SK-N-SH (cell line): ENCODE measurements at regions not wholly inside any gene's neighbourhood (a gene's known extent, or its start where the extent isn't known, plus 50 kb on each side); places are given as distances from the start of the nearest gene placed in this dataset.

Source experiments
- CTCF ChIA-PET: fragments of 300-600, 350-600 bp; formaldehyde crosslinking; extraction: SDS; loops from one replicate; lab custom pipeline; 2021; lab: Yijun Ruan, JAX
- POLR2A ChIA-PET: fragments of 350-600 bp; sonication (Branson Sonifier 250); formaldehyde crosslinking; extraction: SDS; loops from one replicate; lab custom pipeline; 2020; ENCODE audit warnings: antibody characterized with exemption, inconsistent platforms; lab: Yijun Ruan, JAX
- DNase-seq: peaks from one replicate; pipeline ENCODE4 v3.0.0; 2012
- H2AFZ ChIP-seq: fragments of 200-600 bp; sonication (generic); 2 replicates; pipeline ENCODE4 v1.8.1; 2016; ENCODE audit warnings: antibody characterized with exemption, mild to moderate bottlenecking, low read depth
- H3F3A ChIP-seq: fragments of 200-600 bp; sonication (generic); replicated peaks from 2 replicates; pipeline ENCODE3; 2016; ENCODE audit warnings: antibody characterized with exemption, mild to moderate bottlenecking; ENCODE audit not compliant: insufficient read depth
- H3K27ac ChIP-seq, 2 experiments: fragments of 200-500 bp in 1 of 2; fragments of 200-600 bp in 1 of 2; sonication (Bioruptor generic) in 1 of 2; sonication (generic), shearing (Covaris generic) in 1 of 2; 2 replicates each; pipeline versions ENCODE4 v1.5.1 to v1.6.1; 2014 to 2016; ENCODE audit warnings: low read depth in 2 of 2, inconsistent platforms in 1 of 2, low read length in 1 of 2, mild to moderate bottlenecking in 1 of 2, mixed read lengths in 1 of 2
- H3K27me3 ChIP-seq: fragments of 200-600 bp; sonication (generic), shearing (Covaris generic); 2 replicates; pipeline ENCODE4 v1.6.1; 2016; ENCODE audit warnings: mixed run types; ENCODE audit not compliant: insufficient read depth
- H3K36me3 ChIP-seq, 2 experiments: fragments of 200-500 bp in 1 of 2; fragments of 200-600 bp in 1 of 2; sonication (Bioruptor generic) in 1 of 2; sonication (generic) in 1 of 2; replicated peaks in 1 of 2; 2 replicates each; pipeline versions ENCODE3 to v1.5.1; 2014 to 2016; ENCODE audit warnings: low read length in 1 of 2, mild to moderate bottlenecking in 1 of 2; ENCODE audit not compliant: insufficient read depth in 2 of 2, control insufficient read depth in 1 of 2
- H3K4me1 ChIP-seq, 2 experiments: fragments of 200-500 bp in 1 of 2; fragments of 200-600 bp in 1 of 2; sonication (Bioruptor generic) in 1 of 2; sonication (generic), shearing (Covaris generic) in 1 of 2; 2 replicates each; pipeline versions ENCODE4 v1.5.1 to v1.6.1; 2014 to 2016; ENCODE audit warnings: low read depth in 1 of 2, low read length in 1 of 2, mixed run types in 1 of 2; ENCODE audit not compliant: insufficient read depth in 2 of 2, control insufficient read depth in 1 of 2
- H3K4me2 ChIP-seq: fragments of 200-600 bp; sonication (generic), shearing (Covaris generic); 2 replicates; pipeline ENCODE4 v1.6.1; 2017; ENCODE audit warnings: mixed run types
- H3K4me3 ChIP-seq, 2 experiments: fragments of 200-500 bp in 1 of 2; fragments of 200-600 bp in 1 of 2; sonication (Bioruptor generic) in 1 of 2; sonication (generic), shearing (Covaris generic) in 1 of 2; 2 replicates each; pipeline versions ENCODE4 v1.5.1 to v1.8.1; 2014 to 2016; ENCODE audit warnings: low read depth in 2 of 2, inconsistent platforms in 1 of 2, low read length in 1 of 2, mild to moderate bottlenecking in 1 of 2, mixed read lengths in 1 of 2, moderate library complexity in 1 of 2
- H3K79me2 ChIP-seq: fragments of 200-600 bp; sonication (generic); 2 replicates; pipeline ENCODE4 v1.8.1; 2017; ENCODE audit warnings: mild to moderate bottlenecking; ENCODE audit not compliant: insufficient read depth
- H3K9ac ChIP-seq: fragments of 200-600 bp; sonication (generic); 2 replicates; pipeline ENCODE4 v1.6.1; 2017; ENCODE audit warnings: mixed run types
- H3K9me2 ChIP-seq: fragments of 200-600 bp; sonication (generic); 2 replicates; pipeline ENCODE4 v1.6.1; 2017; ENCODE audit warnings: mixed run types
- H3K9me3 ChIP-seq: fragments of 200-600 bp; sonication (generic); 2 replicates; pipeline ENCODE4 v1.6.1; 2017; ENCODE audit warnings: mixed run types, mild to moderate bottlenecking, moderate library complexity
- H4K20me1 ChIP-seq: fragments of 200-600 bp; sonication (generic); 2 replicates; pipeline ENCODE4 v1.6.1; 2017; ENCODE audit warnings: mild to moderate bottlenecking, mixed run types; ENCODE audit not compliant: insufficient read depth
- CHD2 ChIP-seq: fragments of 150-350 bp; IDR thresholded peaks from 2 replicates; pipeline ENCODE4 v1.6.1; 2018; ENCODE audit warnings: low read length; ENCODE audit not compliant: partially characterized antibody
- EP300 ChIP-seq, 2 experiments: IDR thresholded peaks; 2 replicates each; pipeline versions ENCODE4 v1.4.0 to v1.6.1; 2012; ENCODE audit warnings: borderline replicate concordance in 1 of 2, low read depth in 1 of 2, low read length in 1 of 2
- GABPA ChIP-seq: IDR thresholded peaks from 2 replicates; pipeline ENCODE4 v1.4.0; 2012; ENCODE audit warnings: low read depth, mild to moderate bottlenecking
- POLR2AphosphoS5 ChIP-seq: IDR thresholded peaks from 2 replicates; pipeline ENCODE4 v1.6.1; 2012; ENCODE audit warnings: low read depth, low read length
- RFX5 ChIP-seq: IDR thresholded peaks from 2 replicates; pipeline ENCODE4 v1.6.1; 2012; ENCODE audit warnings: mild to moderate bottlenecking, improper control_type of control experiment, low read length
- TCF12 ChIP-seq: IDR thresholded peaks from 2 replicates; pipeline ENCODE4 v1.4.0; 2012
- WGBS: methylation state at CpG from one replicate; pipeline ENCODE4 v1.1.6; 2017; ENCODE audit warnings: low lambda C conversion rate; 5-methylcytosine and 5-hydroxymethylcytosine counted together
- TF ChIP-seq, protein P1 (sequence below): IDR thresholded peaks from 2 replicates; pipeline ENCODE4 v1.4.0; 2012; ENCODE audit warnings: low read depth
- TF ChIP-seq, protein P2 (sequence below): IDR thresholded peaks from 2 replicates; pipeline ENCODE4; 2012
- TF ChIP-seq, protein P3 (sequence below): fragments of 200-600 bp; sonication (generic); IDR thresholded peaks from 2 replicates; pipeline ENCODE4 v1.6.1; 2017; ENCODE audit warnings: antibody characterized with exemption, mild to moderate bottlenecking, moderate library complexity
- TF ChIP-seq, protein P4 (sequence below): IDR thresholded peaks from 2 replicates; pipeline ENCODE4 v1.4.0; 2012; ENCODE audit warnings: low read depth, borderline replicate concordance

DNA sequence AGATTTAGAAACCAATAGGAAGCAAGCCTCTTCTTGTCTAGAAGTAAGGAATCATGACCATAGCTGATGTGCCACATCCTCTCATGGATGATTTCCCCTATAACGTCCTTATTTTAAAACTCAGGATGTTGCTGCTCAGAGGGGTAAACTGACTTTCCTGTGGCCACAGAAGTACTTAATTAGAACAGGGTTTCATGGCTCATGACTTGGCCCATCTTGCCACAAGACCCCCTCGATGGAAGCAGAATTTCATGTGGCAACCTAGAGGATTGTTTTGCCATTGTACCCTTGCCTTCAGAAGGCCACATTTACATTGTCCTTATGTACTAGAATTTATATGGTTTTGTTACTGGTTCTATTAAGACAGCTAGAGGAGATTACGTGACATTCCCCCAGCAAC lies 173.5 kb upstream of the PELI2 start (continued):
- TF ChIP-seq, protein P1, sequence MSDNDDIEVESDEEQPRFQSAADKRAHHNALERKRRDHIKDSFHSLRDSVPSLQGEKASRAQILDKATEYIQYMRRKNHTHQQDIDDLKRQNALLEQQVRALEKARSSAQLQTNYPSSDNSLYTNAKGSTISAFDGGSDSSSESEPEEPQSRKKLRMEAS, result no peak
- no peak for TF ChIP-seq EP300 (IDR thresholded peaks at IDR 0.05; ENCODE audit: borderline replicate concordance in 1 of 2, low read depth in 1 of 2, low read length in 1 of 2)

DNA sequence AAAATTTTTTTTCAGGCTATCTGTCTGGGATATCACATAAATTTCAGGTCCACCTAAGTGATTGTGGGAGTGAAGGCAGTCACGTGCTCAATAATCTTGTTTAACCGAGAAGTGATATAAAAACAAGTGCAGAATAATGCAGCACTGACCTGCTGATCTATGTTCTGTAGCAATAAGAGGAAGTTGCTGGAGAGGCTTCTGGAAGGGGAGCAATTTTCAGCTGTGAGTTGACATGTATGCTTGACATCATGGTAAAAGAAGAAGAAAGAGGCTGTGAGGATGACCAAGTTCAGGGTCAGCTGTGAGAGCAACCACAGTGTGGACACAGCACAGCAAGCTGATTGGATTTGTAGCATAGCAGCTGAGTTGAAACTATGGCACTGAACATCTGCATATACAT lies 172.0 kb upstream of the PELI2 start:
- H3K9ac ChIP-seq, result no peak overlapping the region
- TF ChIP-seq GABPA (no peak), CHD2 (no peak)
- TF ChIP-seq, protein P2, sequence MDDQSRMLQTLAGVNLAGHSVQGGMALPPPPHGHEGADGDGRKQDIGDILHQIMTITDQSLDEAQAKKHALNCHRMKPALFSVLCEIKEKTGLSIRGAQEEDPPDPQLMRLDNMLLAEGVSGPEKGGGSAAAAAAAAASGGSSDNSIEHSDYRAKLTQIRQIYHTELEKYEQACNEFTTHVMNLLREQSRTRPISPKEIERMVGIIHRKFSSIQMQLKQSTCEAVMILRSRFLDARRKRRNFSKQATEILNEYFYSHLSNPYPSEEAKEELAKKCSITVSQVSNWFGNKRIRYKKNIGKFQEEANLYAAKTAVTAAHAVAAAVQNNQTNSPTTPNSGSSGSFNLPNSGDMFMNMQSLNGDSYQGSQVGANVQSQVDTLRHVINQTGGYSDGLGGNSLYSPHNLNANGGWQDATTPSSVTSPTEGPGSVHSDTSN, result no peak
- TF ChIP-seq, protein P3, sequence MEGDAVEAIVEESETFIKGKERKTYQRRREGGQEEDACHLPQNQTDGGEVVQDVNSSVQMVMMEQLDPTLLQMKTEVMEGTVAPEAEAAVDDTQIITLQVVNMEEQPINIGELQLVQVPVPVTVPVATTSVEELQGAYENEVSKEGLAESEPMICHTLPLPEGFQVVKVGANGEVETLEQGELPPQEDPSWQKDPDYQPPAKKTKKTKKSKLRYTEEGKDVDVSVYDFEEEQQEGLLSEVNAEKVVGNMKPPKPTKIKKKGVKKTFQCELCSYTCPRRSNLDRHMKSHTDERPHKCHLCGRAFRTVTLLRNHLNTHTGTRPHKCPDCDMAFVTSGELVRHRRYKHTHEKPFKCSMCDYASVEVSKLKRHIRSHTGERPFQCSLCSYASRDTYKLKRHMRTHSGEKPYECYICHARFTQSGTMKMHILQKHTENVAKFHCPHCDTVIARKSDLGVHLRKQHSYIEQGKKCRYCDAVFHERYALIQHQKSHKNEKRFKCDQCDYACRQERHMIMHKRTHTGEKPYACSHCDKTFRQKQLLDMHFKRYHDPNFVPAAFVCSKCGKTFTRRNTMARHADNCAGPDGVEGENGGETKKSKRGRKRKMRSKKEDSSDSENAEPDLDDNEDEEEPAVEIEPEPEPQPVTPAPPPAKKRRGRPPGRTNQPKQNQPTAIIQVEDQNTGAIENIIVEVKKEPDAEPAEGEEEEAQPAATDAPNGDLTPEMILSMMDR, result no peak
- no peaks in the 10 kb centered on the region for H3K4me1 ChIP-seq
- H4K20me1 ChIP-seq, result no peaks in the 10 kb centered on the region
- CTCF ChIA-PET, result no interaction called here
- H3F3A ChIP-seq, result no peaks in the 10 kb centered on the region
- no peak overlapping the region for H3K4me2 ChIP-seq
- no peaks in the 10 kb centered on the region for H3K36me3 ChIP-seq
- POLR2A ChIA-PET, result no interaction called here
- H3K4me3 ChIP-seq, result no peak overlapping the region
- H3K9me3 ChIP-seq, result no peaks in the 10 kb centered on the region
- H2AFZ ChIP-seq, result no peak overlapping the region
- no peak overlapping the region for H3K27ac ChIP-seq
- DNase-seq, result no peak
- H3K9me2 ChIP-seq, result no peaks in the 10 kb centered on the region
- H3K27me3 ChIP-seq, result no peaks in the 10 kb centered on the region; the same call in 1 of the 2 replicates
- no peaks in the 10 kb centered on the region for H3K79me2 ChIP-seq
- 13% methylated on average over 2 of the region's 2 CpGs for WGBS

DNA sequence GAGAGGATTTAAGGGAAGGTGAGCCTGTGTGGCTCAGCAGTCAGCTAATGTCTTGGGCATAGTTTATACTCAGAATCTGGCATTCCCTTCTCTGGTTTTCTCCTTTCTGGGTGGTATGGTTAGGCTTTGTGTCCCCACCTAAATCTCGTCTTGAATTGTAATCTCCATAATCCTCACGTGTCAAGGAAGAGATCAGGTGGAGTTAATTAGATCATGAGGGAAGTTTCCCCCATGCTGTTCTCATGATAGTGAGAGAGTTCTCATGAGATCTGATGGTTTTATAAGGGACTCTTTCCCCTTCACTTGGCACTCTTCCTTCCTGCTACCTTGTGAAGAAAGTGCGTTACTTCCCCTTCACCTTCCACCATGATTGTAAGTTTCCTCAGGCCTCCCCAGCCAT lies 169.8 kb upstream of the PELI2 start:
- Histone ChIP-seq H3K4me2 (no peak overlapping the region), H2AFZ (no peak overlapping the region), H3K9me3 (no peaks in the 10 kb centered on the region), H3K4me3 (no peak overlapping the region), H4K20me1 (no peaks in the 10 kb centered on the region), H3K9me2 (no peaks in the 10 kb centered on the region), H3K9ac (no peak overlapping the region), H3K27ac (no peak overlapping the region), H3F3A (no peaks in the 10 kb centered on the region), H3K4me1 (no peaks in the 10 kb centered on the region), H3K27me3 (no peaks in the 10 kb centered on the region; the same call in 1 of the 2 replicates), H3K36me3 (no peaks in the 10 kb centered on the region), H3K79me2 (no peaks in the 10 kb centered on the region)
- TF ChIP-seq RFX5 (no peak), TCF12 (no peak), POLR2AphosphoS5 (no peak)
- TF ChIP-seq, protein P4, sequence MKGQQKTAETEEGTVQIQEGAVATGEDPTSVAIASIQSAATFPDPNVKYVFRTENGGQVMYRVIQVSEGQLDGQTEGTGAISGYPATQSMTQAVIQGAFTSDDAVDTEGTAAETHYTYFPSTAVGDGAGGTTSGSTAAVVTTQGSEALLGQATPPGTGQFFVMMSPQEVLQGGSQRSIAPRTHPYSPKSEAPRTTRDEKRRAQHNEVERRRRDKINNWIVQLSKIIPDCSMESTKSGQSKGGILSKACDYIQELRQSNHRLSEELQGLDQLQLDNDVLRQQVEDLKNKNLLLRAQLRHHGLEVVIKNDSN, result no peak
- DNase-seq, result no peak
- CTCF ChIA-PET, result no interaction called here
- WGBS, result 9% methylated on average over 3 of the region's 3 CpGs
- POLR2A ChIA-PET, result no interaction called here
